GM19025 (cell line): ENCODE measurements at regions not wholly inside any gene's neighbourhood (a gene's known extent, or its start where the extent isn't known, plus 50 kb on each side); places are given as distances from the start of the nearest gene placed in this dataset.

ENCODE experiments used
- ATAC-seq: cut with Tn5 transposase; IDR thresholded peaks from one replicate; pipeline ENCODE4 v1.9.1; 2021; ENCODE audit warnings: mild to moderate bottlenecking, low read depth, moderate library complexity; ENCODE audit not compliant: unreplicated experiment

DNA sequence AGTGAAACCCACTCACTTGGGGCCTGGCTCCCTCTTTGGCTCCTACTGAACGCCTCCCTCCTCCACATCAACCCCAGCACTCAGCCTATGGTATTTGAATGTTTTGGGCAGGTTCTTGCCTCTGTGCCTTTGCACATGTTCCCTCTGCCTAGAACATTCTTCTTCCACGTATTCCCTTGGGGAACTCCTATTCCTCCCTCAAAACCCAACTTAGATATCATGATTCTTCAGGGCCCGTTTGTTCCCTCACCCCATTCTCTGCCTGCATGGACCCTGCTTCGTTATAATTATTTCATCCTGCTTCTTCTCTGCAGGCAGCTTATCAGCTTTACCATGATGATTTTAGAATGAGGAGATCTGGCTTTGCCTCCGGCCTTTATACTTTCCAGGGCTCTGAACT is 215.0 kb upstream of the IER5L start:
- no peak for ATAC-seq

DNA sequence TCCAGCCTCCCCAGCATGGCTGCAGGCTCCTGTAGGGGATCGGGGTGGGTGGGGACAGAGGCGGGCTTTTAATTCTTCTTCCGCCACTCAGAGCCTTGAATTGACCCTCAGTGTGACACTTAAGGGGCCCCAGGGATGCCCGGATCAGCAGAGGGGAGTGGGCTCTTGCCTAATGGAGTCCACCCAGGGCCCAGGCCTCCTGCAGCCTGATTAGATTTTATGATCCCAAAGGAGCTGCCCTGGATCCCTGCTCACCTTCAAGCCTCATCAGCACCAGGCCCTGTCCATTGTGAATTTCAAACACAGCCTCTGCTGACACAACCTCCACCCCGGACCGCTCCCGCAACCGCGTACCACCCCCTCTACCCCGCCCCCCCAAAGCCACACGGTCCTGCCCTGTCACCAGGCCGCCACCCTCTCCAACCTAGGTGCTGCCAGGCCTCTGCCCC is 214.1 kb upstream of the IER5L start:
- no peak for ATAC-seq

DNA sequence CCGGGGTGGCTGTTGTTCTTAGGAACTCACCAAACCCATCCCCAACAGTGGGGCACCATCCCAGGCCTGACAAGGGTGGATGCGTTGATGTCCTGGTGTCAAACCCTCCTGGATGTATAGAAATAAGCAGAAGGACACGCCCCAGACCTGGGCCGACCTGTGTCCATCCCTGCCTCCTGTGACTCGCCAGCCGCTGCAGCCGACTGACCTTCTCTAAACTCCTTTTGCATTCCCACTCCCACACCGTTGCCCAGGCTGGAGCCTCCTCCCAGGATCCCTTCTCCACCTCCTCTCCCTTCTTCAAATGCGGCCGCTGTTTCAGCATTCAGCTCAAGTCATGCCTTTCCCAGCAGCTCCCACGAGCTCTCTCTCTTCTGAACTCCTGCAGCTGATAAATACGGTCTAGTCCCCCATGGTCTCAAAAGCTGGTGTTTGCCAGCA is 213.2 kb upstream of the IER5L start:
- ATAC-seq: no peak

DNA sequence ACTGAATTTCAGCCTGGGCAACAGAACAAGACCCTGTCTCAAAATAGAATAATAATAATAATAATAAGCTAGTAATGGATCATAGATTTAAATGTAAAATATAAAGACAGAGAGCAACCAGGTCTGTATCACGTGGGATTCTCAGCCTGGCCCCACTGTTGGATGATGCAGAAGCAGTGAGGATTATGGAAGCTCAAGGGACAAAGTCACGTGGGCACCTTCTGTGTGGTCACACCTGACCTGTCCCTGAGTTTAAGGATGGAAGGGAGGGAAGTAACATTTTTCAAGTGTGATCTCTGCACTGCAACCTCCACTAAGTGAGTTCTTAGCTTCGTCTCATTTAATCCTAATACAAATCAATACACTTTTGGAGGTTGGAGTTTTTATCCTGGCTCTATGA is 212.5 kb upstream of the IER5L start:
- ATAC-seq: no peak

DNA sequence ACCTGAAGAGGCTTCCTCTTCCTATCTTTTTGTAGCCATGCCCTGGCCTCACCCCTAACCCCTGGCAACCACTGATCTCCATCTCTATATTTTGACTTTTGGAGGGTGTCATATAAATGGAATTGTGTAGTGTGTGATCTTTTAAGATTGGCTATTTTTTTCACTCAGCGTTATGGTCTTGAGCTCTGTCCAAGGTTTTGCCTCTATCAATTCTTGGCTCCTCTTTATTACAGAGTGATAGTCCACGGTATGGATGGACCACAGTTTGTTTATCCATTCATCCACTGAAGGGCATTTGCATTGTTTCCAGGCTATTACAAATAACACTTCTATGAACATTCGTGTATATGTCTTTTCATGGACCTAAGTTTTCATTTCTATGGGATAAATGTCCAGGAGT is 209.8 kb upstream of the IER5L start:
- no peak for ATAC-seq

DNA sequence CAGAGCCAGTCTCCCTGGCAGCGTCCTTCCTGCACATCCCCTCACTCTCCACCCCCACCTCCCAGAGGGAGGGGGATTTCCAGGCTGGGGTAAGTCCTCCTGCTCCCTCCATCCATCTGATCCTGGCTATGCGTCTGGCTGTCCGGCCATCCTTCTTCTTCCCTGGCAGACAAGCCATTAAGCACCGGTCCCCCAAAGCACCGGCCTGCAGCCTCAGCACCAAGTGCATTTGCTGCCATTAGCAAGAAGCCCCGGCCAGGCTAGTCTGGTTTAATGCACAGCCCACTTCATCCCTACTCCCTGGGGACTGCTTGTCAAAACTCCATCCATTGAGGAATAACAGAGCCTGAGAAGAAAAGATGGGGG is 208.7 kb upstream of the IER5L start:
- ATAC-seq: no peak

DNA sequence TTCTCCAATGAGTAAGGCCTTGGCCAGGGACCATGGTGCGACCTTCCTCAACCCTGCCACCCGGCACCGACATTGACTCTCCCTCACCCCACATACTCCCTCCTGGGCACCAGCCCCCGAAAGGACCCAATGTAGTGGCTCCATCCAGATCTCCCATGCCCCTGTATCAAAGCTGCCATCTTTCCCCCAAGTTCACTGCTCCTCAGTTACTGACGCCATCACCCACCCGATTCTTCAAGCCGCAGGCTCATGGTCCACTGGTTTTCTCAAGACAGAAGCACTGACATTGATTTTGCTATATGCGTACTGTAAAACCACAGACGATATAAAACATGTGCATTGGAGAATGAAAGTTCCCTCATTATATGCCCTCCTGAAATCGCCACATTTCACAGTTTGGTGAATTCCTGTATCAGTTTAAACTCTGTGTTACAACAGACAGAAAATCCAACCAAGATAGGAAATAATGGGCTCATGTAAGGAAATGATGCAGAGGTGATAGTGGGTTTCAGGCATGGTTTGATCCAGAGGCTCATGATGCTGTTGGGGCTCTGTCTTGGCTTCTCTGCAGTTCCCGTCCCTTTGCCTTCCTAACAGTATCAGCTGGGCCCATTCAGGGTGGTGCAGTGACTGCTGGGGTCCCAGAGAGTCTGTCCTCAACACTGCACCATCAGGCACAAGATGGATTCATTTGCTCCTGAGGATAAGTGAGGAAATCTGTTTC is 207.3 kb upstream of the IER5L start:
- no peak for ATAC-seq

DNA sequence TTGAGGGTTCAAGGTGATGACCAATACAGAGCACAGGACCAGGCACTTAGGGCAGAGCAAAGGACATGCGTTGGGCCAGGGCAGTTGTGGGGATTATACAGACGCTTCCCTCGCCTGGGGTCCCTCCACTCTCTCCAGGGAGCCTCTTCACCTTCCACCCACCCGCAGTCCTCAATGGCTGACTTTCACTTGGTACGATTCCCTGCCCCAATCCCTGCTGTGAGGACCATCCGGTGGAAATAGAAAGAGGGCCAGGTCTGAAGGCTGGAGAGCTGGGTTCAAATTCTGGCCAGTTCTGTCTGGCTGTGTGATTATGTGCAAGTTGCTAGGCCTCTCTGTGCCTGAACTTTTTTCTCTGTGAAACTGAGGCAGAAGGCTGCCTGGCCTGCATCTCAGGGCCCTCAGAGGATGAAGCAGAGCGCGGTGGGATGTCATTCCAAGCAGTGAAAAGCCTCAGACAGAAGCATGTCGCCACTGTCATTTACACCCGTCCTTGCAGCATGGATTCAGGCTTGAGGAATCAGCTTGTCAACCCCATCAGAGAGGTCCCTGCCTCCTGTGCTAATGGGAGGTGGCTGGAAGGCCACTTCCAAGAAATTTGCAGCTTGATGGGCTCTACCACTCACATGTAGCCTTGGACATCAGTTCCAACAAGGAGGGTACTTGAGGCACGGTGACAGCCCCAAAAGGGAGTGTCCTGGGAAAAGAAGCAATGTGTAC is 206.6 kb upstream of the IER5L start:
- ATAC-seq: no peak

DNA sequence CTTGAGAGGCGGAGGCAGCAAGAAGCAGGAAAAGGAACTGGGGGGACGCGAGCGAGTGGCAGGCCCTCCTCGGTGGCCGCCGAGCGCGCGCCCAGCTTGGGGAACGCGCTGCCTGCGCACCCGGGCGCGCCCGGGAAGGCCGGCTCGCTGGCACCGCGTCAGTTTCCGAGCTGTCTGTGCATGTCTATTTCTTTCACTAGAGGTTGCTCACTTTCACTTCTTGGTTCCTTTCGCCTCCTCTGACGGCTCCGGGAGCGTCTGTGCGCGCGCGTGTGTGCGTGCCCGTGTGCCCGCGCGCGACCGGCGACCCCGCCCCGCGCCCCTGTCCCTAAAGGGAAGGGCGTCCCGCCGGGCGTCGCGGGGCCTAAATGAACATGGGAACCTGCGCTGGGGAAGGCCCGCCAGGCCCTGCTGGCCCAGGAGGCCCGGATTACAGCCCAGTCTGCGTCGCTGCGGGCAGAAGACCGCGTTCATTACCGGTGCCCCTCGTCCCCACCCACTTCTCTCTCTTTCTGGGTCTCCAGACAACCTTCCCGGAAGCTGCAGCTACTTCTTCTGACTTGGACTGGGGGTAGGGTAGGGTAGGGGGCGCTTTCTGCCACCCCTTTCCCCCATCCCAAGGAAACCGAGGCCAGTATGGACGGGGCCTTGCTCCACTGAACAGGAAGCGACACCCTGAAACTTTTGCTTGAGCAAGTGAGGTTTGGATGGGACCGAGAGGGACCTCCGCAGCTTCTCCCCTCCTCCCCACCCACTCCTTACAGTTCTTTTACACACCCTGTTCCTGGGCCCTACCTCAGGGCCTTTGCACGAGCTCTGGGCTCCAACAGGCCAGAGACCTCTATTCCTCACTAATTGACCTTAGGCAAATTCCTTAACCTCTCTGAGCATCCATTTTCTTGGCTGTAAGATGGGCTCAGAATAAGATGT is 205.8 kb upstream of the IER5L start:
- ATAC-seq: no peak

DNA sequence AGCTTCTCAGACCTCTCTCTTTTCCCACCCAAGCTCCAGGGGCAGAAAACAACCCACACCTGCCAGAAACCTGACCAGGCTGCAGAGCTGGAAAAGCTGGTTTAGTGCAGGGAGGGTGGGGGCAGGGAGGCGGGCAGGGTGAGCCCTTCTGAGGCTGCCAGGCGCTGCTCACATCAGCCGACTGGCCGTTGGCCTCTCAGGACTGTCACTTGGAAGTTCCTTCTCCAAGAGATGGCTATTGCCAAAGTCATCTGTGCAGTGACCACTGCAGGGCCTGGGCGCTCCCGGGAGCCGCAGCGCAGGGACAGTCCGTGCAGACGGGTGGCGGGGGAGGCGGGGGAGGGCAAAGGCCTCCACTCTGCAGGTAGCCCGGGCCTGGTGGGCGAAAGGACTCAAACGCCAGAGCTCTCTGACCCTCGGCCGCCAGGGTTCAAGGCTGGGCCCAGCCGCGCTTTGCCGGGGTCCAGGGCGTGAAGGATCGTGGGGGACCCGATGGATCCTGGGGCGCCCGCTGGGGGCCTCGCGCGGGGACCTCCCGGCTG is 205.0 kb upstream of the IER5L start:
- ATAC-seq: no peak

DNA sequence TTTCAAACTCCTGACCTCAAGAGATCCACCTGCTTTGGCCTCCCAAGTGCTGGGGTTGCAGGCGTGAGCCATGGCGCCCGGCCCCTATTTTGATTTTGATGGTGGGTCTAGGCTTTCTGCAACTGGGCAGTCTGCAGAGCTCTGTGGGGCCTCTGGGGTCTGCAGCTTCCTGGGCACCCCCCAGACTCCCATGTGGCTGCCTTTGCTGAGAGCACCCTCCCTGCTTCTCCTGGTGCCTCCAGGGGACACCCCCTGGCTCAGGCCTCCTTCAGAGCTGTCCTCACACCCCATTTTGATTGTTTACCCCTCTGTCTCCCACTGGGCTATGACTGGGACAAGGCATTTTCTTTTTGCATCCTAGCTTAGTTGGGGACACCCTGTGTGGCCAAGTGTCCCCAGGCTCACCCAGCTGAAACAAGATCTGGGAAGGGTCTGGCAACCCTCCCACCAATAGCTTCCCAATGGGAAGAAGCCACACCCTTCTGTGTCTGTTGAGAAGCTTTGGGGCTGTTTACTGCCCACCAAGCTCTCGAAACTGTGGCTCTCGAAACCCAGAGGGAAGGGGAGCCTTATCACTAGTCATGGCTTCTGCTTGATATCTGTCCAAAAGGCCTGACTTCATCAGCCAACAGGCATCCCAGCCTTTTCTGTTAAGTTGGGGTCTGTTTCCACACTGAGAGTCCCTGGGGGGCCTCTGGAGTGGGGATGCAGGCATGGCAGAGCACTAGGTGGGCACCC is 204.4 kb upstream of the IER5L start:
- ATAC-seq: no peak

DNA sequence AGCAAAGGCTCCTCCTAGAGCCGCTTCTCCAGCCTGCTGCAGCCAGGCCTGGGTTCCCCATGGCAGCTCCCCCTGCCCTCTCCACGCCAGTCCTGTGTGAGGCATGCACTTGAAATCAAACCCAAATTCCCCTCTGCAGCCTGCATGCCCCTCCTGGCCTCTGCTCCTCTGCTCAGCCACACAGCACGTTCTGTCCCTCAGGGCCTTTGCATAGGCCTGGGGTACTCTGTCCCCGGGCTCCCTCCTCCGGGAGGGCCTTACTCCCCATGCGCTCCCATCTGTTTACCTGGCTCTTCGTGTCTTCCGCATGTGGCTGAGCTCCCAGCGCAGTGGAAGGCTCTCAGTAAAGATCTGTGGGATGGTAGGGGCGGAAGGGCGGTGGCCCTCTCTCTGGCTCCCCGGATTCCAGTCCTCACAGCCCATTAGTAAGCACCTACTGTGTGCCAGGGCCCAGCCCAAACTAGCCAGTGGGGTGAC is 203.5 kb upstream of the IER5L start:
- no peak for ATAC-seq

DNA sequence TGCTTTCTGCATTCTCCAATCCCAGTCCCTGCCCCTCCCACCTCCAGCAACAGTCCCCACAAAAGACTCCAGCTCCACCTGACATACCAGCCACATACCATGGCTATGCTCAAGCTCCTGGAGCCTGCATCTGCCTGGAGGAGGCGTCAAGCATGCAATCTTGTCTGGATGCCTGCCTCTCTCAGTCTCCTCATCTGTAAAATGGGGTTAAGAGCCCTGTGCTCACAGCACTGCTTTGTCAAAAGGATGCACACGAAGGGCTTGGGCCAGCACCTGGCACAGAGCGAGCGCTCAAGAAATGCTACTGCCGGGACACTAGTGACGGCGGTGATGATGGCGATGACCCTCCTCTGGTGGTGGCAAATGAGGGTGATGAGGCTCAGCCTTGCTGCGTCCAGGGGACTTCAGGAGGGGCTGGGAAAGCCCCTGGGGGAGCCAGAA is 202.9 kb upstream of the IER5L start:
- no peak for ATAC-seq

DNA sequence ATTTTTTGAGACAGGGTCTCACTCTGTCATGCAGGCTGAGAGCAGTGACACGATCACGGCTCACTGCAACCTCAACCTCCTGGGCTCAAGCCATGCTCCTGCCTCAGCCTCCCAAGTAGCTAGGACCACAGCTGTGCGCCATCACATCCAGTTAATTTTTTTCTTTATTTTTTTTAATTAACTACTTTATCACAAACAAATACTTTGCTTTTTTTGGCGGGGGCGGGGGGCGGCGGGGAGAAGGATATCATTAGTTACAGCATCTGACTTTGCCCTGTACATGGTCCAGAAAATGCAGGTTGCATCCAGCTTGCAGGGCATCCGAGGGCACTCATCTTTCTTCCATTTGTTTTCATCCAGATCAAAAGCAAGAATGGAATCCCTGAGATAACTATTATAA is 201.8 kb upstream of the IER5L start:
- no peak for ATAC-seq

DNA sequence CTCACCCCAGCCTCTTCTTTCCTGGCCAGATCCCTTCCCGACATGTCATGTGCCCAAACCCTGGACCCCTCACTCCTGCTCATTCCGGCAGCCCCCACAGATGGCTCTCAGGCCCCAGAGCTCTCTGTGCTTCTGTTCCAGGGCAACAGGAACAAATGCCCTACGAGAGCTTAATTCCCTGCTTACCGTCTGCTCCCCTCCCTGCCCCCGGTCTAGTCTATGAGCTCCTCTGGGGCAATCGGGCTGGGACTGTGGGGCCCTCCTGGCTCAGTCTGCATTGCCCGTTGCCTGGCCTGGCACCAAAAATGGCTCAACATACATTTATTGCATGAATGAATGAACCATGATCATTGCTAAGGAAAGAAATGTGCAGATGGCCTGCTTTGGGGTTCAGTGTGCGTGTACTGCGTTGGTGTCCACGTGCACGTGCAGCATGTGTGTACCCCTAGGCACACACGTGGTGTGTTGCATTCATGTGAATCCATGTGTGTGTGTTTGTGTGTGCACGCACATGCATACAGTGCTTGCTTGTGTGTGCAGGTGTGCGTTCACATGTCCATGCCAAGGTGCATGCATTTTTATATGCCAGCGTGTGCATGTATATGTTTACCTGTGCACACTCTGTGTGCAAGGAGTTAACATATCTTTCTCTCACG is 201.2 kb upstream of the IER5L start:
- no peak for ATAC-seq

DNA sequence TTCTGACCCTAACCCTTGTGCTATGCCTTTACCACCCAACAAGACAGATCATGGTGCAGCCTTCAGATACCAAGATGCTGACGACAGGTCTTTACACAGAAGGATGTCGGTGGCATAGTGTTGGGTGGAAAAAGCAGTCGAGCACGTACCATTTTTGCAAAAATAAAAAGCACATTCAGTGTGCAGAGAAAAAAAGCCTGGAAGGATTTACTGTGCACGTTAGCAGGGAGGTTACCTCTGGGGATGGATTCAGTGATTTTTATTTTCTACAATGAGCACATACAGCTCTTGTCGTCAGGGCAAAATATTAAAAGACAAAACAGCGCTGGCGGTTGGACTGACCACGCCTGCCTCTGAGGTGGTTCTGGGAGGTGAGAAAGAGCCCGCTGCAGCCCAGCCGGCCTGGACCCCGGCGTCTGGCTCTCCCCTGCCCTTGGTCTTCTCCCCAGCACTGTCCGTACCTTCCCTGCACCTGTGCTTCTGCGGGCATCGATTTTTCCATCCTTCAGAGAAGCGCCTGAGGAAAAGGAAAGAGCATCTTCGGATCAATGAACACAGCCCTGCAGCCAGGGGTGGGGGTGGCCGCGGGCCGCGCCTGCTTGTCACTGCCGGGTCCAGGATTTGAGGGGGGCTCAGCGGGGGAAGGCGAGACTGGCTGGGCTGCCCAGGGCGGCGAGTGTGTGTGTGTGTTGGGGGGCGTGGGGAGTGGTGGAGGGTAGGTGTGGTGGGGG is 200.0 kb upstream of the IER5L start:
- no peak for ATAC-seq

DNA sequence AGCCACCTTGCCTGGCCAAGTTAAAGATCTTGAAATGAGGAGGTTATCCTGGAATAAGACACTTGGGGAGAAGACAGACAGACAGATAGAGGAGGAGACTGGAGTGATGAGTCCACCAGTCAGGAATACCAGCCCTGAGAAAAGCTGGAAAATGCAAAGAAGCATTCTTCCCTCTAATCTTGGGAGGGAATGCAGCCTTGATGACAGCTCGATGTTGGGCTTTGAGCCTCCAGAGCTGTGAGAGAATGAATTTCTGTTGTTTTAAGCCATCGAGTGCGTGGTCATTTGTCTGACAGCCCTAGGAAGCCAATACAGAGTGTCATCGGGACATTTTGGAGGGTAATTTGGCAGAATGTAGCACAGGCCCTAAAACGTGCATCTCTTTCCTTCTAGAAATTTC is 199.1 kb upstream of the IER5L start:
- no peak for ATAC-seq

DNA sequence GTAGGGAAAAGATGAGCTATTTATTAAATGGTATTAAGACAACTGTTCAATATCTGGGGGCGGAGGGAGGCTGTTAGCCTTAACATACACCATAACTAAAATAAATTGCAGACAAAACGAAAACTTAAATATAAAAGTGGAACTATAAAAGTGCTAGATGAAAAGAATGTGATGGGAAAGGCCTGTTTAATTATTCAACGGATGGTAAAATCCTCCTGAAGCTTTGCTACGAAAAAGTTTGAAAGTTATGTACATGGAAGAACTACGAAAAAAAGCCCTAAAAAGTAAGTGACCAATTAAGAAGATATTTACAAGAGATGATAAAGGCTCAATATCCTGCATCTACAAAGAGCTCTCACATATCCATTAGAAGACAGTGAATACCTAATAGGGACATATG is 197.8 kb upstream of the IER5L start:
- no peak for ATAC-seq

DNA sequence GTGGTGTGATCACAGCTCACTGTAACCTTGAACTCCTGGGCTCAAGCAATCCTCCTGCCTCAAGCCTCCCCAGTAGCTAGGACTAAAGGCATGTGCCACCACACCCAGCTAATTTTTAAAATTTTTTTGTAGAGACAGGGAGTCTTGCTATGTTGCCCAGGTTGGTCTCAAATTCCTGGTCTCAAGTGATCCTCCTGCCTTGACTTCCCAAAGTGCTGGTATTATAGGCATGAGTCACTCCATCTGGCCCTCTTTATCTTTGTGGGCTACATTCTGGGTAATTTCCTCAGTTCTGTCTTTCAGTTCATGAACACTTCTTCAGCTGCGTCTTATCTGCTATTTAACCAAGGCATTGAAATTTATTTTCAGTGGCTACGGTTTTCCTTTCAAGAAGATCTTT is 196.6 kb upstream of the IER5L start:
- no peak for ATAC-seq
